Fibroblast of villous mesenchyme (primary cell): ENCODE measurements at regions not wholly inside any gene's neighbourhood (a gene's known extent, or its start where the extent isn't known, plus 50 kb on each side); places are given as distances from the start of the nearest gene placed in this dataset. TPM values are rescaled to one million over a fixed set of nuclear protein-coding genes. Genes with fewer than 3 reads are reported as not detected.
A peak's percentile ranks its signal among the peaks of the same experiment; 100 is the strongest.

Experiments
- DNase-seq: peaks from one replicate; pipeline ENCODE4 v3.0.0-alpha.2; 2010; ENCODE audit warnings: low read depth
- H3K4me3 ChIP-seq: 2 replicates; pipeline ENCODE4 v1.5.1; 2011; ENCODE audit warnings: low read depth, mild to moderate bottlenecking, low read length
- CTCF ChIP-seq: IDR thresholded peaks from 2 replicates; pipeline ENCODE4 v1.5.1; 2012; ENCODE audit warnings: low read depth, mild to moderate bottlenecking, low read length; ENCODE audit not compliant: insufficient read depth
- small RNA-seq: library from RNA; depleted of rRNA; stranded (forward); fragments of <200 nt; gene quantifications from one replicate; pipeline ENCODE3, GENCODE V24; 2012

DNA sequence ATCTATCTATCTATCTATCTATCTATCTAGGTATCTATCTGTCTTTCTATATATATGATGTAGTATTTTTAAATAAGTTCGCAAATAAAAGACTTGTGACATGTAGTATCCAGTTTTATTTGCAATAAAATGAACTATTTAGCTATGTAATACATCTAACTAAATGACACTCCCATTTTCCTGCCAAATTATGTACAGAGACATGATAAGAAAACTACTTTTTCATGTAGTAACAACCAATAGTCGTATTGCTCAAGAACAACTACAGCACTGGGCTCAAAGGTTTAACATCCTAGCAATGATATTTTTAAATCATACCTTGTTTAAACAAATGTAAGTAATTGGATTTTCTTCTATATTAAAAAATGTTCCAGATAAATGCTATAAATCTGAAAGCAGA is 55.5 kb upstream of the FLRT2 start:
- TF ChIP-seq CTCF: no peak
- no peak for DNase-seq
- H3K4me3 ChIP-seq: no peak overlapping the region

- no peak overlapping the region for H3K4me3 ChIP-seq
- peak; percentile 35 for DNase-seq
- TF ChIP-seq CTCF: no peak
Observed at GRCh38 chr14:85475113-85475512, 54.8 kb upstream of the FLRT2 start.

DNA sequence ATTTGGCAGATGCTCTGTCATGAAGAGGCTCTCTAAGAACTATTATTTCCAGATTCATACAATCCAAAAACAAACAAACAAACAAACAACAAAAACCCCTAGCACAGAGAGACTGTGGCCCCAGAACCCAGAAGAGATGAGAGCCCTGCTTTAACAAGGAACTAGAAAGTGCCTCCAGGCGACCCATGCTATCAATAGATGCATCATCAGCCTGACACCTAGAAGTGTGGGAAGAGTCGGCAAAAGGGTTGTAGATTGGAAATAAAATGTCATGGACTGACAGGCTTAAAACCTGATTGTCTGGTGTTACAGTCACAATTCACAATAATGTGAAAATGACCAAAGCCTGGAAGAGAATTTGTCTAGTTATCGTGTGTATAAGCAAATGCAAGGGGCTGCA is 50.6 kb upstream of the FLRT2 start:
- DNase-seq: no peak
- TF ChIP-seq CTCF: no peak
- no peak overlapping the region for H3K4me3 ChIP-seq

DNA sequence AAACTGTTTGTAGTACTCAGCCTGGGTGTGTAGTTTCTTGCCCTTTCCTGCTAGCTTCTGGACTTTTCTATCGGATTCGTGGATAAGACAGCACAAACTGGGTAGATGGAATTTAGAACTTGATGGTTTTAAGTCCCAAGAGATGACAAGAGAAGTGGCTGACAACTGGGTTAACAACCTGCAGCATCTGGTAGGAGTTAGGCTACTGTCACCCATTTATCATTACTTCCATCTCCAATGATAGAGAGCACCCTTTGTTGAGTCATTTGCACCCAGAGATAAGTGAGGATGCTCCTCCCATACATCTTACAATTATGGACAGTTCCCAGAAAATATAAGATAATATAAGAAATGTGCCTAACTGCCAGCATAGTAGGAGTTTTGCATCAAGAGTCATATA is 50.2 kb upstream of the FLRT2 start:
- no peak for DNase-seq
- H3K4me3 ChIP-seq: no peak overlapping the region
- no peak for TF ChIP-seq CTCF

Small RNA genes in the stretch of these regions (small RNA-seq; reads per million reads assigned to genes)
- gene AL161713.1 (not detected), gene AL163642.1 (not detected), gene RF00017 (not detected), gene RNU6-976P (not detected), gene RNU6ATAC28P (not detected), gene RNU7-51P (not detected)
